Activated naive CD4-positive, alpha-beta T cell treated with anti-CD3 and anti-CD28 coated beads, Interleukin-2, amount 50 U/mL, for 16 hours (primary cell): ENCODE measurements at regions not wholly inside any gene's neighbourhood (a gene's known extent, or its start where the extent isn't known, plus 50 kb on each side); places are given as distances from the start of the nearest gene placed in this dataset.
"Not testable (repeated sequence)": the region's sequence is repeated elsewhere in the genome, so short reads cannot be mapped to it uniquely, and the experiment has no call there.

Experiments used
- DNase-seq: peaks from one replicate; pipeline ENCODE4 v3.0.0-alpha.2; 2020

DNA sequence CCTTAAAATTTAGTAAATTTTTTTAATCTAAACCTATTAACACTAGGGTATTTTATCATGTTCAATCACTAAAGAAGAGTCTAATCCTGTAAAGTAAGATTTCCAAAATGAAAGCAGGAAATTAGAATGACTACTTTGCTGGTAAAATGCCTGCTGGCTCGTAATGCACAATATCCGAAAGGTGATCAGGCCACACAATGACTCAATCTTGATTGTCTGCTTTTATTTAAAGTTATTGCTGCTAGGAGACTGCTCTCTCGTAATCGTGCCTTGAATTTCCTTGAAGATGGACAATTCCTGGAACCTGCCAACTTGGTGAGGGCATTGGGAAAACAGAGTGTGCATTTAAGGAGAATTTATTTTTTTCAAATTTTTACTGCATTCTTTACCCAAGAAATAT, 1786.5 kb upstream of the RAG2 start:
- DNase-seq: no peak

GRCh38 chr11:38365274-38365673, 1767.2 kb upstream of the RAG2 start:
- no peak for DNase-seq

DNA sequence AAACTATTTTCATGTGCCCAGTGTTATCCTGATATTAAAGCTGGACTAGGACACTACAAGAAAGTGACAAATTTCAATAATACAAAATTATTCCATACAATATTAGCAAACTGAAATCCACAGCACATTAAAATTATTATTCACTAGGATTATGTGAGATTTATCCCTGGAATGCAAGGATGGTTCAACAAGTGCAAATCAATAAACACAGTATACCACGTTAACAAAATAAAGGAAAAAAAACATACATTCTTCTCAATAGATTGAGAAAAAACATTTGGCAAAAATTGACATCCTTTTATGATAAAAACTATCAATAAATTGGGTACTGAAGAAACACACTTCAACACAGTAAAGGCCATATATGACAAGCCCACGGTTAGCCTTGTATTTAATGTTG, 1758.2 kb upstream of the RAG2 start:
- DNase-seq: no peak

DNA sequence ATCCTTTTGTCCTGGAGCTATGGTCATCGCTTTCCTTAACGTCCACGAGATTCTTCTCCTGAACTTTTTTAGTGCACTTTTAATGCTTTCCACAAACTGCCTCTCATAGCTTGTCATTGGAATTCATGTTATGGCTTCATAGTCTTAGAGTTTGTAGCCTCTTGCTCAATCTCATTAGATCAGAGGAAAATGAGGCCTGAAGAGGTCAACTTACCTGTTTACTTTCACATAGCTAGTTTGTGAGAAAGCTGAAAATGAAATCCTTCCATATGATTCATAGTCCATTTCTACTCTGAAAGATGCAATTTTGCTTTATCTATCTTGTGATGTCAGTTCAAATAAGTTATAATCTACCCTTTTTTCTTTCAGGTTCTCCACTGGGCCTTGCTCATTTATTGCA, 1747.2 kb upstream of the RAG2 start:
- no peak for DNase-seq

DNA sequence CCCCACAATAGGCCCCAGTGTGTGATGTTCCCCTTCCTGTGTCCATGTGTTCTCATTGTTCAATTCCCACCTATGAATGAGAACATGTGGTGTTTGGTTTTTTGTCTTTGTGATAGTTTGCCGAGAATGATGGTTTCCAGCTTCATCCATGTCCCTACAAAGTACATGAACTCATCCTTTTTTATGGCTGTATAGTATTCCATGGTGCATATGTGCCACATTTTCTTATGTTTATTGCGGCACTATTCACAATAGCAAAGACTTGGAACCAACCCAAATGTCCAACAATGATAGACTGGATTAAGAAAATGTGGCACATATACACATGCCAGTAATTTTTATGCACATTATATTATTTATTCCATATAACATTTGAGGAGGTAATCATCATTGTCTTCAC, 1743.6 kb upstream of the RAG2 start:
- not testable (repeated sequence) for DNase-seq

GRCh38 chr11:38339835-38340440, 1741.9 kb upstream of the RAG2 start:
- no peak for DNase-seq

DNA sequence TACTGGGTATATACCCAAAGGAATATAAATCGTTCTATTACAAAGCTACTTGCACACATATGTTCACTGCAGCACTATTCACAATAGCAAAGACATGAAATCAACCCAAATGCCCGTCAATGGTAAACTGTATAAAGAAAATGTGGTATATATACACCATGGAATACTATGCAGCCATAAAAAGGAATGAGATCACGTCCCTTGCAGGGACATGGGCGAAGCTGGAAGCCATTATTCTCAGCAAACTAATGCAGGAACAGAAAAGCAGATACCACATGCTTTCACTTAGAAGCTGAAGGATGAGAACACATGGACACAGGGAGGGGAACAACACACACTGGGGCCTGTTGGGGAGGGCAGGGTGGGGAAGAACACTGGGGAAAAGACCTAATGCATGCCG, 1740.0 kb upstream of the RAG2 start:
- DNase-seq: not testable (repeated sequence)

- no peak for DNase-seq
Measured at GRCh38 chr11:38332046-38332445, 1734.0 kb upstream of the RAG2 start.

GRCh38 chr11:38330578-38330977, 1732.5 kb upstream of the RAG2 start:
- no peak for DNase-seq

GRCh38 chr11:38323961-38324761, 1726.1 kb upstream of the RAG2 start:
- DNase-seq: no peak

- DNase-seq: no peak
Measured at GRCh38 chr11:38315151-38315550, 1717.1 kb upstream of the RAG2 start.

GRCh38 chr11:38307455-38307854, 1709.4 kb upstream of the RAG2 start:
- DNase-seq: no peak

GRCh38 chr11:38305682-38306081, 1707.6 kb upstream of the RAG2 start:
- DNase-seq: no peak

DNA sequence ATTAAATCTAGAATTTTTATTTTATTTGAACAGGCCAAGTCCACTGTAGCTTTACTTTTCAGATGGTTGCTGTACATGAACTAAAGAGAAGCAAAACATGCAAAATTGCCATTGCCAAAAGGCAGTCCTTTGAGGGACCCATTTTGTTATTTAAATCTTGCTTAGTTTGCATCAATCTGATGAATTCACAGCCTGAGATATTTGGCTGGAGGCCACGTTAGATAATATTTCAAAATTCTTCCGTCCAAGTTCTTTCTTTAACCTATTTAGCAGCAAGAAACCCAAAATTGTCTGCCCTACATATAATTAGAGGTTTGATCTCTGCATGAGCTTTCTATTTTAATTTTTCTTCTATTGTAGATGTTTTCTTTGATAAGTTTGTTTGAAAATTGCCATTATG, 1706.9 kb upstream of the RAG2 start:
- no peak for DNase-seq

DNA sequence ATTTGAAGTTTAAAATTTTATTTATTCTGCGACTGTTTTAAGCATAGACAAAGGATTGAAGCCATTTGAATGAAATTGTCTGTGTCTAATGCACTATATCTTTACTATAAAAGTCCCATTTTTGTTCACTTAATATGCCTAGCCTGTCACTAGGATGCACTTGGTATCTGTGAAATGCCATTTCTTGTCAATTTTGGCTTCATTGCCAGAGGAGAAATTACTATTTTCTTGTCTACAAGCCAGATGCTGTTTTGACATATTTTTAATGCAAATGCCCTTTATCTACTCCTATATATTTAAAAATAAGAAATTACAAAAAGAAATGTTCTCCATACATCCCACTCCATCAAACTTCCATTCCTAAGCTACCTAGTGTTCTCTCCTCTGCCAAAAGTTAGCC, 1704.5 kb upstream of the RAG2 start:
- DNase-seq: no peak

DNA sequence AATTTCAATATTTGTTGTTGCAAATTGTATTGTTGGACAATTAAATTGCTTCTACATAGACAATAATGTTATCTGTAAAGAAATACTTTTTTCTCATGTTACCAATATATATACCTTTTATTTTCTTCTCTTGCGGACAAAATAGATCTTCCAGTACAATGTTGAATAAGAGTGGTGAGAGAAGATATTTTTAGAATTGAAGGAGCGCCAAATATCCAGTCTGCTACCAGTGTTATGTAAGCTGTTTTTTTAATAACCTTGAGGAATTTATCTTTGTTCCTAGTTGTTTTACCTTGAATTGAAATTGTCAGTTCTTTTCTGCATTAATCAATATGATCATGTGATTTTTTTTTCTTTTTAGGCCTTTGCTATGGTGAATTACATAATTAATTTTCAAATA, 1702.5 kb upstream of the RAG2 start:
- DNase-seq: no peak

DNA sequence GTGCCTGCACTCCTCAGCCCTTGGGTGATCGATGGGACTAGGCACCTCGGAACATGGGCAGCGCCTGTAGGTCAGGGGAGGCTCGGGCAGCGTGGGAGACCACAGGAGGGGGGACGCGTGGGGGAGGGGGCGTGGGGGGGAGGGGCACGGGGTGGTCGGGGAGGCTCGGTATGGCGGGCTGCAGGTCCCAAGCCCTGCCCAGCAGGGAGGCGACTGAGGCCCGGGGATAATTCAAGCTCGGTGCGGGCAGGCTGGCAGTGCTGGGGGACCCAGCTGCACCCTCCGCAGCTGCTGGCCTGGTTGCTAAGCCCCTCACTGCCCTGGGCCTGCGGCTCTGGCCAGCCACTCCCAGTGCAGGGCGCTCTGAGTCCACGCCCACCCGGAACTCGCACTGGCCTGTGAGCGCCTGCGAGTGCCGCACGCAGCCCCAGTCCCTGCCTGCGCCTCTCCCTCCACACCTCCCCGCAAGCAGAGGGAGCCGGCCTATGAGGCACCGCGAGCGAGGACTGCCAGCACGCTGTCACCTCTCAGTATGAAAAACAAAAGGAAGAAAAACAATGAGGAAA, 1698.3 kb upstream of the RAG2 start:
- no peak for DNase-seq

DNA sequence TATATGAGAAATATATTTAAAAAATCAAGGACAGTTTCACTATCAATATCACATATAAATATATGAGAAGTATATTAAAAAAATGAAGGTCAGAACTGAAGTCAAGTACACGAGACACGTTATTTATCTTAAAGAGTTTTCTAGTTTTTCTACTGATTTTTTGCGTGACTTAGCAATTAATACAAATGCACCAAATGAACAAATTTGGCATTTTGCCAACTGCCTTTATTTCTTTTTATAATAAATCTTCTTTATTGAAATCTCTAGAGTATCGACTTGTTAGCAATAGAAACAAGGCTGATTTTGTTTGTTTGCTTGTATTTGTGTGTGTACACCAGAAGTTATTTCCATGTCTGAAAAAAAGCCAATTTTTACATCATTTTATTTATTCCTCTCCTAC, 1684.7 kb upstream of the RAG2 start:
- DNase-seq: no peak

DNA sequence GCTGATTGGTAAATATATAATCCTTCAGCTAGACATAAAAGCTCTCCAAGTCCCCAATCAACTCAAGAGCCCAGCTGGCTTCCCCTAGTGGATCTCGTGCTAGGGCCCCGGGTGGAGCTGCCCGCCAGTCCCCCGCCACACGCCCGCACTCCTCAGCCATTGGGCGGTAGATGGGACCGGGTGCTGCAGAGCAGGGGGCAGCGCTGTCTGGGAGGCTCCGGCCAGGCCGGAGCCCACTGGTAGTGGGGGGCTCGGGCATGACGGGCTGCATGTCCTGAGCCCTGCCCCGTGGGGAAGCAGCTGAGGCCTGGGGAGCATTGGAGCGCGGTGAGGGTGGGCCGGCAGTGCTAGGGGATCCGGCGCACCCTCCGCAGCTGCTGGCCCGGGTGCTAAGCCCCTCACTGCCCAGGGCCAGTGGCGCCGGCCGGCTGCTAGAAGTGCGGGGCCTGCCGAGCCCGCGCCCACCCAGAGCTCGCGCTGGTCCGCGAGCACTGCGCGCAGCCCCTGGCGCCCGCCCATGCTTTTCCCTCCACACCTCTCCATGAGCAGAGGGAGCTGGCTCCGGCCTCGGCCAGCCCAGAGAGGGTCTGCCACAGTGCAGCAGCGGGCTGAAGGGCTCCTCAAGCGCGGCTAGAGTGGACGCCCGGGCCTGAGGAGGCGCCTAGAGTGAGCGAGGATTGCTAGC, 1680.6 kb upstream of the RAG2 start:
- DNase-seq: no peak

GRCh38 chr11:38274031-38274430, 1676.0 kb upstream of the RAG2 start:
- DNase-seq: no peak

DNA sequence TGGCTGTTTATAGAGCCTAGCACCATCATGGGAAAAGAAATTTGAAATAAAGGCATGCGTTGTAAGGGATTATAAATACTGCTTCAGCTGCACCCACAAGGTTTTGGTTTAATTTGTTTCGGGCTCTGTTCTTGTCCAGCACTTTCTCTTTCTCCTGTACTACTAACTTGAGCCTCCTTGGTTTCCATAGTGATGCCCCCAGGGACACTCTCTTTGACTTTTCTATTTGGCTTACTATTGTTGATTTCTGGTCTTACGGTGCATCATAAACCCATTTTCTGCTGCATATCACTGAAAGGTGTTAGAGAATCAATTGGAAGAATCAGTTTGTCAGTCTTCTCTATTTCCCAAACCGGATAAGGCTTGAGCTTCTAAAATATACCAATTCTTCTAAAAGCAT, 1674.3 kb upstream of the RAG2 start:
- DNase-seq: no peak

GRCh38 chr11:38266691-38267090, 1668.7 kb upstream of the RAG2 start:
- no peak for DNase-seq

DNA sequence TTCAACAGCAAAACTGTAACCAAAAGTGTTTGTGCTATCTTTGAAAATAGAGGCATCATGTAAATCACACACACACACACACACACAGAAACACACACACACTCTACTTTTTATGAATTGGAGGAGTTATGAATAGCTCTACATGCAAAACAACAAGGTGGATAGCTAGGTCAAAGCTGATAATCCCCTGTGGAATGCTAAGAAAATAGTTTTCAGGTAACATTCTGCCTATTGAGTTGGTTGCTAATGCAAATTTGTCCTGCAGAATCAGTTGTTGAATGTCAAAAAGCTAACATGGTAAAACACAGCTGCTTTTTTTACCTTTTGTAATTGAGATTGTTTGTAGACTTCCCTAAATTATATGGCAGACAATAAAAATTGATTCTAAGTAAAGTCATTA, 1658.4 kb upstream of the RAG2 start:
- no peak for DNase-seq

GRCh38 chr11:38254913-38255312, 1656.9 kb upstream of the RAG2 start:
- DNase-seq: no peak
